HG02973 (cell line): ENCODE measurements at regions not wholly inside any gene's neighbourhood (a gene's known extent, or its start where the extent isn't known, plus 50 kb on each side); places are given as distances from the start of the nearest gene placed in this dataset.

Experiments
- ATAC-seq: cut with Tn5 transposase; IDR thresholded peaks from one replicate; pipeline ENCODE4 v1.9.1; 2021; ENCODE audit warnings: moderate library complexity; ENCODE audit not compliant: unreplicated experiment

DNA sequence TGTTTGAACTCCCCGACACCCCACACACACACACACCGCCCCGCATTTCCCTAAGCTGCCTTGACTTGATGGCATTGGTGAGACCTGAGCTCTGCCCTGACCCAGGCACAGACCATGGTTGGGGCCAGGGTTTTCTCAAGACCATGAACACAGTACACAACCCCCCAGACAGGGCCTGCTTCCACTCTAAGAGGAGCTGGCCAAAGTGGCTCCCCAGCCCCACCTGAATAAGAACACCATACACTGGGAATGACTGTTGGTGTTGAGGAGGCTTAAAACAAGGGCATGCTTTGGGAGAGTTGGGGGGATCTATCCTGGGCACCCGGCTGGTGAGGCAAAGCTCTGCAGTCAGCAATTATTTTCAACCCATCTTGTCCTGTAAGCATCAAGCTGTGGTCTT lies 77.6 kb upstream of the SYT6 start:
- ATAC-seq, result no peak

DNA sequence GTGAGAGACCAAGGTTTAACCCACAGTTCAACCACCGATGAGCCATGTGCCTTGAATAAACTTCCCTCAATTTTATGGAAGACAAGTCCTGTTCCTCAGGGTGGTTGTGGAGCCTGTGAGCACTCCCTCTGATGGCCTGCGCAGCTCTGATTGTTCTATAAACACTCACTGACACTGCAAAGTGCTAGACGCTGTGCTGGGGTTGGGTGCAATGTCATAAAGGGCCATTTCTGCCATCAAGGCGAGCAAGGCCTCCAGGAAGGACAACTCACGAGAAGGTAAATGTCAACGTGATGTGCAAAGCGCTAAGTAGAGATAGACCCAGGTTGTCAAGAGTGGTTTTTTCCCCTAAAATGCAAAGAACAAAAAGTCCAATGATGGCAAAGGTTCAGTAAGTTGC lies 75.7 kb upstream of the SYT6 start:
- ATAC-seq, result no peak

GRCh38 chr1:114227059-114227458 lies 73.4 kb upstream of the SYT6 start:
- no peak for ATAC-seq

GRCh38 chr1:114224196-114224907 lies 70.7 kb upstream of the SYT6 start:
- ATAC-seq, result no peak

GRCh38 chr1:114222920-114223319 lies 69.3 kb upstream of the SYT6 start:
- no peak for ATAC-seq

DNA sequence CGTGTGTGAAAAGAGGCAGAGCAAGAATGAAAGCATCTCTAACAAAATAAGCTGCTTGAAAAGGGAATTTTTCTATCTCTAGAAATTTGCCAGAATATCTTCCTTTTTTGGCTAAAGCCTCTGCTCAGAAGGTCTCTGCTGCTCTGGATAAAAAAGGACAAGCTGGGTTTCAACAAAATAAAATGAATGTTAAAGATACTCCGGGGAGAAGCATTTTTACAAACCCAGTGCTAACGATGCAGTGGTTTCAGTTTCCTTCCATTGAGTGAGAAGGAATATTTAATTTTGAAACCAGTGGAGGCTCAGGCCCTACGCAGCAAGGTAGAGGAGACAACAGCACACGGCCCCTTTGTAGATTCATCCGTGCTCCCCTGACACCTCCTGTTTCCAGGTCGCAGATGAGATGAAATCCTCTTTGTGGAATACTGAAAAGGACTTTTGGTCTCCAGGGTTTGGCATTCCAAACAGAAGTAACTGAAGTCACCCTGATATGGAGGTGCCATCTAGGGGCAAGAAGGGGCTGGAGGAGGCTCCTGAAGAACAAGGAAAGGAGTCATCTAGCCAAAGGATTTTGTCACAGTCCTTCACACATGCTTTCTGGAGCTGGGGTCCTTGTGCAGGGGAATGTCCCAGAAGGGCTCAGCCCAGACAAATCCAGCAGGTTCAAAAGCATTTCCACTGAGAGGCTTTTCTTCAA lies 65.7 kb upstream of the SYT6 start:
- ATAC-seq, result no peak

GRCh38 chr1:114218361-114219171 lies 64.9 kb upstream of the SYT6 start:
- ATAC-seq, result no peak

DNA sequence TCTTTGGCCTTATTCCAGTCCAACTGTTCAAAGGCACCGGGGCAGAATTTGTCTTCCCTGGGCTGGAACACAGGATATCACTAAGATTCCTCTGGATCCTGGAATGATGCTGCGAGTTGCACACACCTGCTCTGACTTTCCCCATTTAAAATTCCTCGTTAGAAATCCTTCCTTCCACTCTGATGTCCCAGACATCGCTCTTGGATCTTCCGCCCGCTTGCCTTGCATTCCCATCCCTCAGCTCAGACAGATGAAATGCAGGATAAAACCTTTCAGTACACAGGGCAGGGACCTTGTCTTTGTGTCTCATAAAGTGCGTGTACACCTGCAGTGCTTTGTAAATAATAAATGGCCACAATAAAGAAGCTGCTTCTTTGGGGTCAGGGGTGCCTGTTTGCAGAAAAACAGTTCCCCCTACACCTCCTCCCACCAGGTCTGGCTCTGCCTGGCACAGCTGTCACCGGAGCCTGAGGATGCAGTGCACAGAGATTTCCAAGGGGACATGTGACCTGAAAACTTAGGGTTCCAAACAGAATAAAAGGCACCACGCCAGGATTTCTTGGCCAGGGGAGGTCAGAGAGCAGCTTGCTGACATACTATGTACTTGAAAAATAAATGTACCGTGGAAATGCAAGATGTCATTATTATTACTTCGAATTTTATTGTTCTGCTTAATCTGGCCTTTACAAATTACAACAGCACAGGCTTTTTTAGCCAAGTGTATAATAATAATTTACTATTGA lies 62.9 kb upstream of the SYT6 start:
- ATAC-seq, result no peak

DNA sequence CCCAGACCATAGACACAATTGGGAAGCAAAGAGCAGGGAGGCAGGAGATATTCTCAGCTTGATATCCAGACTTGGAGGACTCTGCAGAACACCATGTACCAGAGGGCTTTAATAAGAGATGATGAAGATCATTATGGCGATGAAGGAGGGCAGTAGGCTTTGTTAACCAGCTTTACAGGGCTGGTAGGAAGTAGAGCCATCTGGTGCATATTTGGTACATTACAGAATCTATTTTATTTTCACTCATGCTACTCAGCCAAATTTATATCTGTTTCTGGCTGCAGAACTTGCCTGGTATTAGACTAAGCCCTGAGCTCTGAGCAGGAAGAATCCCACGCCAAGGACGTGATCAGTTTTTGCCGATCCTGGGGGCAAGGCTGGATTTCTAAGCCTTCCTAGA lies 61.8 kb upstream of the SYT6 start:
- no peak for ATAC-seq

DNA sequence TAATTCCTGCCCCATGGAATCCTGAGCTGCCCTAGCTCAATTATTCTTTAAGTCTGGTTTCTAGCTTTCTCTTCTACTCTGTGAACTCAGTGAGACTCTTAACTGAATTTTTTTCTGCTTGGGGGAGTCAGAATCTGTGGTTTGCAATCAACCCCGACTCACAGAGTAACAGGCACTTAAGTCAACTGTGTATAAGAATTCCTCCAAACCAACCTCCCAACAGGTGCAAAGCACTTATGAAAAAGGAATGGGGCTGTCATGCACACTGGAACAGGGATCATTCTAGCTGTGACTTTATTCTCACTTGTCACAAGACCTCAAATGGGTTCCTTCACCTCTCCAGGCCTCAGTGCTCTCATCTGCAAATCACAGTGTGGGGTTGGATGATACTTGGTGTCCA lies 60.3 kb upstream of the SYT6 start:
- ATAC-seq, result no peak

DNA sequence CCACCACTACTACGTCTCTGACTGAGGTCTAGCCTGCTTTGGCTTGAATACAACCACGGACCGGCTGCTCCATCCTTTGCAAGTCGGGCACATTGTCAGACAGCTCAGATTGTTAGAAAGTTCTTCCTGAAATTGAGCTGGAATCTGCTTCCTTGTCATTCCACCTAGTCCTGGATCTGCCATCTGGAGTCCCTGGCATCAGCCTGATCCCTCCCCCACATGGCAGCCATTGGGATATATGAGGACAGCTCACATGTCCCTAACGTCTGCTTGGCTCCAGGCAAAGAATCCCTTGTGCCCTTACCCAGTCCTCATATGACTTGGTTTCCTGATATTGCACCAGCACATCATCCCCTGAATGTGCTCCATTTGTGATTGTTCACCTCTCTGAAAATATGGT lies 56.3 kb upstream of the SYT6 start:
- ATAC-seq, result no peak

DNA sequence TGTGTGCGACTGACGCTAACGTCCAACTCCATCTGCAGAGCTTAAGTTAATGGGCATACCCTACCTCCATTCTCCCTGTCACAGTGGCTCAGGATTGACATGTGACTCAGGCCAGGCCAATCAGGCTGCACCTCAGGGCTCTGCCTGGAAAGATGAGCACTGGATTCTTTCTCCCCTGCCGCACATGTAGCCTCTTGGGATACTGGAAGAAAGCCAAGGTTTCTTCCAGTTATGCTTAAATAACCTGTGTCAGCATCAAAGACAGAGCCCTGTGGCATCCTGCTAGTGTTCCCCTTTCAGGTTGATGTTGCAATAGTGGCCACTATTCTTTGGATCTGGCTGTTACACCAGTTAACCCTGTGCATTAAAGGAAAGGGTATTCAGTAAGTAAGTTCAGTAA lies 55.0 kb upstream of the SYT6 start:
- no peak for ATAC-seq

DNA sequence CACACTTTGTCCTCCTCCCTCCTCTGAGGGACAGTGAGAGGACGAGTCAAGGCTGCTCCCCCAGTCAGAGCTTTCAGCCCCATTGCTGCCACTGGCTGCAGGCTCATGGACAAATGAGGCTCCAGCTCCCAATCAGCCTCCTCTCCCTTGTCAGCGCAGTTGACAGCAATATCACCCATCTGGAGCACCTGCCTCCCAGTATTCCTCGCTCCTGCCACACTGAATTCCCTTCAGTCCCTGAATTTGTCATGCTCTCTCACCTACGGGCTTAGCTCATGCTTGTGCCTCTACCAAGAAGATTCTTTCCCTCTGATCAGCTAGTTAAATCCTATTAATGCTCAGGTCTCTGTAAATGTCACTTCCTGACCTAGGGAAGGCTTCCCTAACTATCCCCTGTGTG lies 54.4 kb upstream of the SYT6 start:
- ATAC-seq, result no peak

DNA sequence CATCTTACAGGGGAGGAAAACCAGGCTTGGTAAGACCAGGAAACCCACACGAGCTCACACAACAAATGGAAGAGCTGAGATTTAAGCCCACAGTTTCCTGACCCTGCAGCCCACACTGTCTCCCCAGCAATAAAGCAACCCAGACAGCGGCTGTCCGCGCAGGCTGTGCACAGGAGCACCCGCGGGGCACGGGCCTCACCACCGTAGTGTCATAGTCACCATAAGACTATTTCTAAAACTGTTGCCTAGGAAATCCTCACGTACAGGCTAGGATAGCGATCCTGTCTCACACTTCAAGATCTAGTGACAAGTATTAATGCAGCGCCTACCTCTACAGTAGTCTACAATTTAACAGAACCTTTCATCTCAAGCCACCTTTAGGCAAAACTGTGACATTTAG lies 54.0 kb upstream of the SYT6 start:
- no peak for ATAC-seq

- ATAC-seq, result no peak
Observed at GRCh38 chr1:114206392-114206791, 52.7 kb upstream of the SYT6 start.

GRCh38 chr1:114203595-114204128 lies 50.0 kb upstream of the SYT6 start:
- no peak for ATAC-seq
